Left lung (tissue), 4 donors: ENCODE measurements at regions not wholly inside any gene's neighbourhood (a gene's known extent, or its start where the extent isn't known, plus 50 kb on each side); places are given as distances from the start of the nearest gene placed in this dataset.

ENCODE experiments used
- ATAC-seq: fragments of 200-7000 bp; cut with Tn5 transposase; one replicate; pipeline ENCODE4 v1.9.1; 2020; ENCODE audit warnings: moderate library complexity
- DNase-seq, 4 donors: peaks; one replicate each; pipeline ENCODE4 v3.0.0-alpha.2; 2013 to 2020
- H3K27ac ChIP-seq, 2 donors: fragments of 200-600 bp; sonication (generic) in 1 of 2; one replicate each; pipeline versions ENCODE4 v1.5.0 to v1.8.0; 2020 to 2021
- H3K27me3 ChIP-seq, 2 donors: fragments of 200-600 bp; sonication (generic) in 1 of 2; one replicate each; pipeline versions ENCODE4 v1.5.0 to v1.8.0; 2020 to 2021
- H3K36me3 ChIP-seq, 2 donors: fragments of 200-600 bp; sonication (generic) in 1 of 2; one replicate each; pipeline versions ENCODE4 v1.5.0 to v1.8.0; 2020 to 2021
- H3K4me1 ChIP-seq, 2 donors: fragments of 200-600 bp; one replicate each; pipeline ENCODE4 v1.8.0; 2021
- H3K4me3 ChIP-seq, 2 donors: fragments of 200-600 bp; sonication (generic) in 1 of 2; one replicate each; pipeline versions ENCODE4 v1.5.0 to v1.8.0; 2020 to 2021; ENCODE audit warnings: mild to moderate bottlenecking in 1 of 2
- H3K9me3 ChIP-seq, 2 donors: fragments of 200-600 bp; sonication (generic) in 1 of 2; one replicate each; pipeline versions ENCODE4 v1.5.0 to v1.8.0; 2020 to 2021
- intact Hi-C, 2 donors: fragments of 100-400 bp; cut with DNase I; formaldehyde crosslinking; loops; one replicate each; pipeline versions ENCODE4 v1.11.2 to v1.14.2; 2022
- TF ChIP-seq, protein P1 (sequence below), 2 donors: fragments of 200-600 bp; sonication (generic) in 1 of 2; IDR thresholded peaks; one replicate each; pipeline versions ENCODE4 v1.5.0 to v1.8.0; 2021; ENCODE audit warnings: antibody characterized with exemption in 2 of 2
- donor health status: DM: no; HTN: yes; CAD: no.
- donor health status: DM: no; HTN: no; CAD: no.

DNA sequence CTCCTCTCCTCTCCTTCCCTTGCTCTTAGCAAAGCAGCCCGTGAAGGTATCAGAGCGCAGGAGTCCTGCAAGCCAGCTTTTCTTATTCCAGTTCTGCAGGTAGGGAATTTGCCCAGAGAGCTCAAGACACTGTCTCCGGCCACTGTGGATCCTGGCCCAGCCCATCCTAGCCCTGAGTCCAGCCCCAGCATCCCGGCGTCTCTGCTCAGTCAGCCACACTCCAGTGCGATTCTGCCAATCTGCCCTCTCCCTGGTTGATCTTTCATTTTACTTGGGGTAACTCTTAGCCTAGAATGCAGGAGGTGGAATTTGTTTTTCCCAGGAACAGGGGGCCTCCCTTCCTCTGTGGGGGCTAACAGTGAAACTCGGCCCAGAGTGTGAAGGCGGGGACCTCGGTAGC is 176.9 kb upstream of the GSE1 start:
- Histone ChIP-seq H3K27ac (no peak overlapping the region), H3K27me3 (no peaks in the 10 kb centered on the region), H3K4me1 (peaks cover 4 to 12% of the 10 kb centered on the region in 2 donors), H3K36me3 (no peaks in the 10 kb centered on the region), H3K4me3 (no peak overlapping the region), H3K9me3 (no peaks in the 10 kb centered on the region)
- TF ChIP-seq, protein P1, sequence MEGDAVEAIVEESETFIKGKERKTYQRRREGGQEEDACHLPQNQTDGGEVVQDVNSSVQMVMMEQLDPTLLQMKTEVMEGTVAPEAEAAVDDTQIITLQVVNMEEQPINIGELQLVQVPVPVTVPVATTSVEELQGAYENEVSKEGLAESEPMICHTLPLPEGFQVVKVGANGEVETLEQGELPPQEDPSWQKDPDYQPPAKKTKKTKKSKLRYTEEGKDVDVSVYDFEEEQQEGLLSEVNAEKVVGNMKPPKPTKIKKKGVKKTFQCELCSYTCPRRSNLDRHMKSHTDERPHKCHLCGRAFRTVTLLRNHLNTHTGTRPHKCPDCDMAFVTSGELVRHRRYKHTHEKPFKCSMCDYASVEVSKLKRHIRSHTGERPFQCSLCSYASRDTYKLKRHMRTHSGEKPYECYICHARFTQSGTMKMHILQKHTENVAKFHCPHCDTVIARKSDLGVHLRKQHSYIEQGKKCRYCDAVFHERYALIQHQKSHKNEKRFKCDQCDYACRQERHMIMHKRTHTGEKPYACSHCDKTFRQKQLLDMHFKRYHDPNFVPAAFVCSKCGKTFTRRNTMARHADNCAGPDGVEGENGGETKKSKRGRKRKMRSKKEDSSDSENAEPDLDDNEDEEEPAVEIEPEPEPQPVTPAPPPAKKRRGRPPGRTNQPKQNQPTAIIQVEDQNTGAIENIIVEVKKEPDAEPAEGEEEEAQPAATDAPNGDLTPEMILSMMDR (IDR thresholded peaks at IDR 0.05): no peak
- DNase-seq (no peak), ATAC-seq (peak; percentile 12)
- intact Hi-C loops: no loop called here

DNA sequence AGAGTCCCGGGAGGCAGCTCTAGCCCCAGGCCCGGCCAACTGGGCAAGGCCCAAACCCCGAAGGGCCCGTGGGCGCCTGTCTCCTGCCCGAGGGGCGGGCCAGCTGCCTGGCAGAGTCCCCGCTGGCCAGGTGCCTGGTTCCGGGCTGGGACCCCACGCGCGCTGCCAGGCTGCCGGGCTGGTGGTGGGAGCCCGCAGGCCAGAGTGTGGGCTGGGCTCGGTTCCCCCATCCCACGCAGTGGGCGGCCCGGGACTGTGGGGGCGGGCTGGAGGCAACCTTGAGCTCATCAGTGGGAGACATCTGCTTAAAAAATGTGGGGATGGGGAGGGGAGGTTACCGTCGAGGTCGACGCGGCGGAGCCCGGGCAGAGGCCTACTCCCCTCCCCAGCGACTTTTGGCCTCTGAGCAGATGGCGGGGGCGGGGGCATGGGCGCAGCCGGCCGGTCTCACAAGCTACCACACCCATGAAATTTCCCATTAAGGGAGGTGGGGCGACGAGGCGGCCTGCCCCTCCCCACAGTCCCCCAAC is 176.4 kb upstream of the GSE1 start:
- Histone ChIP-seq H3K27ac (no peak overlapping the region), H3K4me1 (peaks cover 4 to 12% of the 10 kb centered on the region in 2 donors), H3K4me3 (no peak overlapping the region), H3K9me3 (no peaks in the 10 kb centered on the region), H3K36me3 (no peaks in the 10 kb centered on the region), H3K27me3 (no peaks in the 10 kb centered on the region)
- intact Hi-C loops: no loop called here
- peak; percentile 68 for ATAC-seq
- TF ChIP-seq, protein P1 (IDR thresholded peaks at IDR 0.05): no peak
- DNase-seq: no peak

DNA sequence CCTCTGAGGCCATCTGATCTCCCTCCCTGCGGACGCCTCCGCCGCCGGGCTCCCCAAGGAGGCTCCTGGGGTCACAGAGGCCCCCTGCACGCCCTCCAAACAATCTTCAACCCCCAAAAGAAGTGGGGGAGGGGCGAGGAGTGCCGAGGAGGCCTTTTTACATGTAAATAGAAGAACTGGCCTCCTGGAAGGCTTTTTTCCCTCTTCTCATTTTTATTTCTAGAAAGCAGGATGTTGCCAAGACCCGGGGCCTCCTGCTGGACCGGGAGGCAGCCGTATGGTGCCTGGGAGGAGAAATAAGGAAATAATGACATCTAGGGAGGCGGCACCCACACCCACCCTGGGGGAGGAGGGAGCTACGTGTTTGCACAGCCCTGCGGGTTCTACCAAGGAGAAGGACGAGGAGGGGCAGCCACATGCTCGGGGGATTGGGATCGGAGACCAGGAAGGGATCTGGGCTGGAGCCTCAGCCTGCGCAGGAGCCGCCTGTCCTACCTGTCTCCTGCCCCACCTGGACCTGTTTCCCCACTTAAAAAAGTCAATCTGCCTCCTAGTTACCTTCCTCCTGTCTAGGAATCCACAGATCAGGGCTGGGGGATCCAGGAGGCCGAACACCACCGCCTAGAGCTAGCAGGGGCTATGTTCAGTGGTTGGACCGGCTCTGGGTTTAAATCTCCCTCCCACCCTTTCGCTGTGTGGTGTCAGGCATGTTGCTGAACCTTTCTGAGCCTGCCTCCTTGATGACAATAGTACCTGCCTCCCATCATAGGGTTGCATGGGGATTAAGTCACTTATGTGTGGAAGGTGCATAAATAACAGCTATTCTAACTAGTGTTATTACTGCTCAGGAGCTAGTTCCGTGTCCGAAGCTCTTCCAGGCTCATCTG is 175.7 kb upstream of the GSE1 start:
- ATAC-seq (peak; percentile 83), DNase-seq (peak in 3 of 4 donors; percentile 56 to 86 (median 70))
- Histone ChIP-seq H3K27me3 (no peaks in the 10 kb centered on the region), H3K27ac (no peak overlapping the region), H3K4me1 (peaks cover 4 to 12% of the 10 kb centered on the region in 2 donors), H3K36me3 (no peaks in the 10 kb centered on the region), H3K9me3 (no peaks in the 10 kb centered on the region), H3K4me3 (no peak overlapping the region)
- intact Hi-C loops: no loop called here
- TF ChIP-seq, protein P1 (IDR thresholded peaks at IDR 0.05): no peak

DNA sequence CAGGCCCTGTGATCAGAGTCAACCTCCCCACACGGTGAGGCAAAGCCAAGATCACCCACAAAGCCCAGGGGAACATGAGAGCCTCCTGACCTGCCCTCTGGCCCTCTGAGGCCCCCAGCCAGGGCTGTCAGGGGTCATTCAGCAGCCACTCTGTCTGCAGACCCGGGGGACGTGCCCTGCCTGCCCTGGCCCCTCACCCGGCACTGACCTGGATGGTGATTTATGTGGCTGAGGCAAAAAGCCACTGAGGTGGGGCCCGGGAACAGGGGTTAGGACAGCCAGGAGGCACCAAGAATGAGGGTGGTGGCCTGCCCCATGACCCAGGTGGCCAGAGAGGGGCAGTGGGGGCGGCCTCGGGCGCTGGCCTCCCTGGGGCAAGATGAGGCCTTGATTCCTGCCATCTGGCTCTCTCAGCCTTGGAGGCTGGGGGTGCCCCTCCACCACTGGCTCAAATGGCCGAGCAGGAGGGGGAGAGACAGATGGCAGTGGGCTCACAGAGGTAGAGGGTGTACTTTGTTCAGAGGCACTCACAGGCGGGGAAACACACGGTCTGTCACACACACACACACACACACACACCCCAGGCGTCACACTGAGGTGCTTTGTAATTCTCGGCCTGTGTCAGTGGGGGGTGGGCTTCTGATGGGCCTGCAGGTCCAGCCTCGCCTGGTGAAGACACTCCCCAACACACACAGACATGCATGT is 174.0 kb upstream of the GSE1 start:
- no peaks in the 10 kb centered on the region for H3K9me3 ChIP-seq
- no peaks in the 10 kb centered on the region for H3K36me3 ChIP-seq
- peaks cover 4 to 12% of the 10 kb centered on the region in 2 donors for H3K4me1 ChIP-seq
- intact Hi-C loops: no loop called here
- no peak overlapping the region for H3K4me3 ChIP-seq
- no peak overlapping the region for H3K27ac ChIP-seq
- no peak for DNase-seq
- no peaks in the 10 kb centered on the region for H3K27me3 ChIP-seq
- TF ChIP-seq, protein P1 (IDR thresholded peaks at IDR 0.05): no peak
- no peak for ATAC-seq

DNA sequence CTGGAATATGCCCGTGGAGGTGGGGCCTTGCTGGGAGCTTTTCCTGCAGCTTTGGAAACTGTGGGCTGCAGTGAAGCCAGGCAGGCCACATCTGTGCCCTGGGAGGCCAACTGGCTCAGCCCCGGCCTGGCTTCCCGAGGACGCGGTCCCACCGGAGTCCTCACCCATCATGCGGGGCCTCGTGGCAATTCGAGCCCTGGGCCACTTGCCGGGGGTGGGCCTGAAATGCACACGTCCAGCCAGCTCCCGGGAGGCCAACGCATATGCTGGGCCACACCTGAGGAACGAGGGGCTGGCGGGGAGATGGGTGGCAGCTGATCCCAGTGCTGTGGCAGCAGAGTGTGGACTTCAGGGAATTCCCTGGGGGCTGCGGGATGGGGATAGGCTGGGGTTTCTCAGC is 172.4 kb upstream of the GSE1 start:
- Histone ChIP-seq H3K27ac (no peak overlapping the region), H3K9me3 (no peaks in the 10 kb centered on the region), H3K27me3 (no peaks in the 10 kb centered on the region), H3K36me3 (no peaks in the 10 kb centered on the region), H3K4me1 (peaks cover 6 to 12% of the 10 kb centered on the region in 2 donors), H3K4me3 (no peak overlapping the region)
- DNase-seq: no peak
- intact Hi-C loops: no loop called here
- TF ChIP-seq, protein P1 (IDR thresholded peaks at IDR 0.05): no peak
- no peak for ATAC-seq
